HepG2 (cell line): ENCODE measurements at regions not wholly inside any gene's neighbourhood (a gene's known extent, or its start where the extent isn't known, plus 50 kb on each side); places are given as distances from the start of the nearest gene placed in this dataset.

ENCODE experiments used
- ATAC-seq: fragments of 200-7000 bp; cut with Tn5 transposase; 3 replicates; pipeline ENCODE4 v1.9.1; 2020; ENCODE audit warnings: mild to moderate bottlenecking, moderate library complexity
- BruUV-seq: library from RNA; stranded (reverse); fragments of 400-500 nt; replicated peaks from 2 replicates; lab custom pipeline; 2021; lab: Mats Ljungman, UMichigan
- CTCF ChIA-PET: fragments of 300-600 bp; formaldehyde crosslinking; extraction: SDS; loops from one replicate; lab custom pipeline; 2021; ENCODE audit warnings: low total read pairs, inconsistent platforms, low intra/inter-chr PET ratio; lab: Yijun Ruan, JAX
- POLR2A ChIA-PET: fragments of 350-600 bp; sonication (Branson Sonifier 250); formaldehyde crosslinking; loops from one replicate; lab custom pipeline; 2020; ENCODE audit warnings: antibody characterized with exemption, inconsistent platforms; lab: Yijun Ruan, JAX
- DNase-seq: peaks from one replicate; pipeline ENCODE4 v3.0.0-alpha.2; 2015; ENCODE audit warnings: low spot score
- FAIRE-seq: peaks from 3 replicates; lab custom pipeline; 2011; peaks lifted over from hg19 to GRCh38; lab: Jason Lieb, UNC
- H2AFZ ChIP-seq: one replicate; pipeline ENCODE4 v1.6.1; 2011; ENCODE audit warnings: low read length, inconsistent platforms
- H3K27ac ChIP-seq: fragments of 300-600 bp; 3 replicates; pipeline ENCODE4 v1.8.0; 2011; ENCODE audit warnings: mixed run types, mild to moderate bottlenecking, mixed read lengths, low read length, inconsistent platforms; ENCODE audit not compliant: insufficient read depth; ENCODE audit errors: extremely low read length
- H3K27me3 ChIP-seq, 2 experiments: fragments of 200-600 bp in 1 of 2; 2 replicates in 1 of 2; 3 replicates in 1 of 2; pipeline versions ENCODE4 v1.6.0 to v1.8.0; 2011; ENCODE audit warnings: low read length in 2 of 2, mild to moderate bottlenecking in 2 of 2, moderate library complexity in 2 of 2, inconsistent platforms in 1 of 2; ENCODE audit not compliant: insufficient read depth in 2 of 2, control insufficient read depth in 1 of 2
- H3K36me3 ChIP-seq, 2 experiments: fragments of 200-600 bp in 1 of 2; replicated peaks in 1 of 2; 2 replicates in 1 of 2; 3 replicates in 1 of 2; pipeline versions ENCODE4 v1.5.1 to v1.8.0; 2011; ENCODE audit warnings: low read length in 2 of 2, inconsistent platforms in 1 of 2; ENCODE audit not compliant: insufficient read depth in 2 of 2, control insufficient read depth in 1 of 2
- H3K4me1 ChIP-seq: 2 replicates; pipeline ENCODE4 v1.5.1; 2012; ENCODE audit warnings: low read length, inconsistent platforms; ENCODE audit not compliant: insufficient read depth
- H3K4me2 ChIP-seq: 2 replicates; pipeline ENCODE4 v1.6.0; 2011; ENCODE audit warnings: low read depth, low read length, inconsistent platforms
- H3K4me3 ChIP-seq, 3 experiments: fragments of 200-600 bp in 1 of 3; sonication (generic), shearing (Covaris generic) in 1 of 3; replicated peaks in 1 of 3; 2 replicates each; pipeline ENCODE4 v1.5.1; 2011 to 2016; ENCODE audit warnings: low read length in 3 of 3, inconsistent platforms in 2 of 3, low read depth in 2 of 3, mild to moderate bottlenecking in 2 of 3, control low read depth in 1 of 3, mixed read lengths in 1 of 3; ENCODE audit not compliant: insufficient read depth in 1 of 3
- H3K79me2 ChIP-seq: one replicate; pipeline ENCODE4 v1.6.1; 2011; ENCODE audit warnings: low read length, inconsistent platforms; ENCODE audit not compliant: insufficient read depth
- H3K9ac ChIP-seq: 2 replicates; pipeline ENCODE4 v1.6.0; 2011; ENCODE audit warnings: mild to moderate bottlenecking, low read depth, low read length, inconsistent platforms; ENCODE audit not compliant: insufficient read depth
- H3K9me3 ChIP-seq: 2 replicates; pipeline ENCODE4 v1.5.1; 2012; ENCODE audit warnings: mild to moderate bottlenecking, low read length
- H4K20me1 ChIP-seq: 2 replicates; pipeline ENCODE4 v1.6.0; 2011; ENCODE audit warnings: inconsistent platforms, mild to moderate bottlenecking, low read length, moderate library complexity; ENCODE audit not compliant: insufficient read depth
- MAFF ChIP-seq: IDR thresholded peaks from 2 replicates; pipeline ENCODE4 v1.6.1; 2011; ENCODE audit warnings: low read depth, low read length, improper control_type of control experiment
- MAFK ChIP-seq, 2 experiments: IDR thresholded peaks in 1 of 2; conservative IDR thresholded peaks in 1 of 2; 2 replicates each; pipeline ENCODE4 v1.6.1; 2011; ENCODE audit warnings: improper control_type of control experiment in 2 of 2, low read length in 2 of 2
- MAX ChIP-seq: IDR thresholded peaks from 2 replicates; pipeline ENCODE4 v1.6.1; 2012; ENCODE audit warnings: inconsistent platforms
- MNT ChIP-seq: fragments of 450-650 bp; IDR thresholded peaks from 2 replicates; pipeline ENCODE4 v1.6.1; 2016
- SATB2 ChIP-seq: sonication (generic); formaldehyde crosslinking; IDR thresholded peaks from 2 replicates; pipeline ENCODE4 v1.5.0; 2020; ENCODE audit warnings: missing genetic modification reagents
- ZNF564 ChIP-seq: sonication (generic); formaldehyde crosslinking; IDR thresholded peaks from 2 replicates; pipeline ENCODE4 v1.8.1; 2023; ENCODE audit warnings: mild to moderate bottlenecking, missing genetic modification reagents
- ZNF75D ChIP-seq: sonication (generic); formaldehyde crosslinking; IDR thresholded peaks from 2 replicates; pipeline ENCODE4 v1.8.1; 2023; ENCODE audit warnings: missing genetic modification reagents, mild to moderate bottlenecking, borderline replicate concordance
- ZNF891 ChIP-seq: sonication (generic); formaldehyde crosslinking; IDR thresholded peaks from 2 replicates; pipeline ENCODE4 v1.5.0; 2020; ENCODE audit warnings: mild to moderate bottlenecking, missing genetic modification reagents
- WGBS: methylation state at CpG from one replicate; pipeline ENCODE4 v1.1.6; 2017; ENCODE audit warnings: low lambda C conversion rate; 5-methylcytosine and 5-hydroxymethylcytosine counted together
- in situ Hi-C: cut with HindIII; loops from 2 replicates; pipeline ENCODE4 v1.10.0; 2017; ENCODE audit warnings: low pct_unique_long_range_greater_than_20kb; ENCODE audit not compliant: extremely low pct_ligation_motif_present
- intact Hi-C: fragments of 100-400 bp; cut with micrococcal nuclease; formaldehyde crosslinking; loops from one replicate; pipeline ENCODE4 v1.10.0; 2022; ENCODE audit not compliant: unreplicated experiment

DNA sequence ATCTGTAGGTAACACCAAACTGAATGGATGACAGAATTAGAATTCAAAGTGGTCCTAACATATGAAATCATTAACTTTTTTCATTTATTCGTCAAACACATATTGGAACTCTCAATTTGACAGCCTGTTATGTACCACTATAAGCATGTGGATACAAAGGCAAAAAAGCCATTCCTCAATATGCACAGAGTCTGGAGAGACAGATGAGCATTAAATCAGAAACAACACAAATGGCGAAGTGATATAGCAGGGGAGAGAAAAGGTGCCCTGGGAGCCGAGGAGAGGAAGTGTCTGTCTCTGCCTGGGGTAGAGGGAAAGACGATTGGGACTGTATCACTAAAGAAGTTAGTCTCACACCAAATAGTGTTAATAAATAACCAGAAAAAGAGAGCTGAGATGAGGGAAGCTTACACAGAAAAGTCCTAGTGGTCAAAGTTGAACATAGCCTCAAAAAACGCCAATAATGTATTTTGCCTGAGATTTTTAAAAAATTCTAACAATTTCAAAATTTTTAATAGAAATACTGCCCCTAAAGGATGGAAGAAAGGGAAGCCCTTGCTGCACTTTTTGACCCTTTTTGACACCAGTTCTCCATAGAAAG, 417.5 kb downstream of the TUSC7 start:
- intact Hi-C loops: no loop called here
- H3K4me1 ChIP-seq: no peaks in the 10 kb centered on the region
- in situ Hi-C loops: no loop called here
- DNase-seq (no peak), FAIRE-seq (no peak), ATAC-seq (peak; percentile 78)
- no peaks in the 10 kb centered on the region for H3K79me2 ChIP-seq
- WGBS: 7% methylated on average over 5 of the region's 5 CpGs
- BruUV-seq: no TSS peak
- CTCF ChIA-PET: no interaction called here
- no peak overlapping the region for H3K4me2 ChIP-seq
- no peak overlapping the region for H3K9ac ChIP-seq
- POLR2A ChIA-PET: no interaction called here
- no peak overlapping the region for H2AFZ ChIP-seq
- TF ChIP-seq ZNF75D (CRISPR knock-in tag): no peak
- TF ChIP-seq SATB2 (CRISPR knock-in tag): no peak
- no peak for TF ChIP-seq MAX
- TF ChIP-seq MNT: no peak
- TF ChIP-seq ZNF564: no peak
- no peaks in the 10 kb centered on the region for H3K9me3 ChIP-seq
- no peaks in the 10 kb centered on the region for H3K36me3 ChIP-seq
- no peak overlapping the region for H3K27ac ChIP-seq
- no peaks in the 10 kb centered on the region for H4K20me1 ChIP-seq
- no peak overlapping the region for H3K4me3 ChIP-seq
- H3K27me3 ChIP-seq: no peaks in the 10 kb centered on the region

DNA sequence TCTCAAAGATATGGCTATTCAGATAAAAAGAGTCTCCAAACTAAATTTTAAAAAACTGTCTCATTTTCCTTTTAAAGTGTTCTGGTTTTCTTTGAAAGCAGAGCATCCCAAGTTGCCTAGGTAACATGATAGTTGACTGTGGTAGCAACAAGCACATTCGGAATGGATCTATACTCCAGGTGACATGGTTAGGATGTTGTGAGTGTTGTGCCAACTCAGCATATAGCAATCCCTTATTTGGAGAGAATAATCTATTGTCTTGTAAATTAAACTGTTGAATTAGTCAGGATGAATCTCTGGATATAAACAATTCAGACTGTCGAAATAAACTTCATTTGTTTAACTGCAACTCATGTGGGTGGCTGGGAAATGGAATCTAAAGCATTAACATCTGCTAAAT, 418.6 kb downstream of the TUSC7 start:
- TF ChIP-seq MAFF: peak; percentile 68
- TF ChIP-seq ZNF891 (CRISPR knock-in tag): no peak
- peak; percentile 78 to 81 for TF ChIP-seq MAFK (conservative IDR thresholded peaks at IDR 0.05 in 1 of 2, IDR thresholded peaks at IDR 0.05 in 1 of 2; ENCODE audit: low read length in 2 of 2)
- TF ChIP-seq, all 625 proteins: peak for 2
- Histone ChIP-seq H3K36me3 (no peaks in the 10 kb centered on the region), H3K4me3 (no peak overlapping the region), H3K4me1 (no peaks in the 10 kb centered on the region), H3K9me3 (no peaks in the 10 kb centered on the region), H3K27ac (no peak overlapping the region), H3K4me2 (no peak overlapping the region), H3K79me2 (no peaks in the 10 kb centered on the region), H4K20me1 (no peaks in the 10 kb centered on the region), H3K9ac (no peak overlapping the region), H2AFZ (no peak overlapping the region), H3K27me3 (no peaks in the 10 kb centered on the region)
- 26% methylated on average over 2 of the region's 2 CpGs for WGBS
- intact Hi-C loops (no loop called here), in situ Hi-C loops (no loop called here)
- DNase-seq (no peak), ATAC-seq (no peak), FAIRE-seq (no peak)
- no TSS peak for BruUV-seq
- ChIA-PET POLR2A (no interaction called here), CTCF (no interaction called here)
